Right lobe of liver (tissue), 6 donors: ENCODE measurements at regions not wholly inside any gene's neighbourhood (a gene's known extent, or its start where the extent isn't known, plus 50 kb on each side); places are given as distances from the start of the nearest gene placed in this dataset.

Experiments used
- ATAC-seq, 4 donors: fragments of 200-7000 bp; cut with Tn5 transposase; one replicate each; pipeline ENCODE4 v1.9.1; 2020; ENCODE audit warnings: mild to moderate bottlenecking in 4 of 4, moderate library complexity in 4 of 4
- DNase-seq, 3 donors: peaks; one replicate each; pipeline ENCODE4 v3.0.0-alpha.2; 2020
- H3K27ac ChIP-seq, 3 donors: fragments of 200-600 bp; one replicate each; pipeline ENCODE4 v1.8.0; 2022
- H3K27me3 ChIP-seq, 2 donors: fragments of 200-600 bp; one replicate each; pipeline ENCODE4 v1.8.0; 2022
- H3K36me3 ChIP-seq, 4 donors: fragments of 200-600 bp; sonication (generic) in 1 of 4; one replicate each; pipeline versions ENCODE4 v1.5.1 to v1.8.0; 2017 to 2022; ENCODE audit warnings: control low read depth in 1 of 4
- H3K4me1 ChIP-seq, 4 donors: fragments of 200-600 bp; sonication (generic) in 1 of 4; one replicate each; pipeline versions ENCODE4 v1.5.1 to v1.8.0; 2017 to 2022; ENCODE audit warnings: control low read depth in 1 of 4
- H3K4me3 ChIP-seq, 3 donors: fragments of 200-600 bp; one replicate each; pipeline ENCODE4 v1.8.0; 2022
- H3K9me3 ChIP-seq, 4 donors: fragments of 200-600 bp; sonication (generic) in 1 of 4; one replicate each; pipeline versions ENCODE4 v1.5.1 to v1.8.0; 2017 to 2022; ENCODE audit warnings: control low read depth in 1 of 4
- POLR2A ChIP-seq: fragments of 450-650 bp; IDR thresholded peaks from one replicate; pipeline ENCODE4 v1.6.1; 2017; ENCODE audit warnings: antibody characterized with exemption, mild to moderate bottlenecking
- WGBS: methylation state at CpG from one replicate; pipeline ENCODE4 v1.1.6; 2018; ENCODE audit warnings: low coverage, low lambda C conversion rate; ENCODE audit not compliant: insufficient coverage; ENCODE audit errors: missing lambda C conversion rate; 5-methylcytosine and 5-hydroxymethylcytosine counted together
- intact Hi-C, 2 donors: fragments of 100-400 bp; cut with DNase I; formaldehyde crosslinking; loops; one replicate each; pipeline versions ENCODE4 v1.11.2 to v1.14.1; 2022
- TF ChIP-seq, protein P1 (sequence below), 4 donors: fragments of 200-600 bp in 3 of 4; fragments of 450-650 bp in 1 of 4; IDR thresholded peaks; one replicate each; pipeline versions ENCODE4 v1.5.1 to v1.8.0; 2016 to 2022; ENCODE audit warnings: antibody characterized with exemption in 4 of 4, mild to moderate bottlenecking in 2 of 4
- donor health status: DM: no; HTN: yes; CAD: no.
- donor health status: DM: no; HTN: no; CAD: no.
- donor health status: DM: no; HTN: no; CAD: no.
- donor health status: DM: no; HTN: yes; CAD: no.
- donor health status: DM: no; HTN: yes; CAD: no.

- TF ChIP-seq POLR2A = no peak
- TF ChIP-seq, protein P1, sequence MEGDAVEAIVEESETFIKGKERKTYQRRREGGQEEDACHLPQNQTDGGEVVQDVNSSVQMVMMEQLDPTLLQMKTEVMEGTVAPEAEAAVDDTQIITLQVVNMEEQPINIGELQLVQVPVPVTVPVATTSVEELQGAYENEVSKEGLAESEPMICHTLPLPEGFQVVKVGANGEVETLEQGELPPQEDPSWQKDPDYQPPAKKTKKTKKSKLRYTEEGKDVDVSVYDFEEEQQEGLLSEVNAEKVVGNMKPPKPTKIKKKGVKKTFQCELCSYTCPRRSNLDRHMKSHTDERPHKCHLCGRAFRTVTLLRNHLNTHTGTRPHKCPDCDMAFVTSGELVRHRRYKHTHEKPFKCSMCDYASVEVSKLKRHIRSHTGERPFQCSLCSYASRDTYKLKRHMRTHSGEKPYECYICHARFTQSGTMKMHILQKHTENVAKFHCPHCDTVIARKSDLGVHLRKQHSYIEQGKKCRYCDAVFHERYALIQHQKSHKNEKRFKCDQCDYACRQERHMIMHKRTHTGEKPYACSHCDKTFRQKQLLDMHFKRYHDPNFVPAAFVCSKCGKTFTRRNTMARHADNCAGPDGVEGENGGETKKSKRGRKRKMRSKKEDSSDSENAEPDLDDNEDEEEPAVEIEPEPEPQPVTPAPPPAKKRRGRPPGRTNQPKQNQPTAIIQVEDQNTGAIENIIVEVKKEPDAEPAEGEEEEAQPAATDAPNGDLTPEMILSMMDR (IDR thresholded peaks at IDR 0.05) = no peak
- WGBS = 48% methylated on average over 1 of the region's 1 CpG
- Histone ChIP-seq H3K9me3 (no peaks in the 10 kb centered on the region), H3K27me3 (no peaks in the 10 kb centered on the region), H3K36me3 (no peaks in the 10 kb centered on the region), H3K4me1 (no peaks in the 10 kb centered on the region), H3K4me3 (no peak overlapping the region), H3K27ac (no peak overlapping the region)
- ATAC-seq = no peak
- DNase-seq = no peak
- intact Hi-C loops = no loop called here
Observed at GRCh38 chr2:184336688-184337087, 261.6 kb upstream of the ZNF804A start.

- H3K9me3 ChIP-seq = no peaks in the 10 kb centered on the region
- no peaks in the 10 kb centered on the region for H3K4me1 ChIP-seq
- H3K27me3 ChIP-seq = no peaks in the 10 kb centered on the region
- H3K27ac ChIP-seq = no peak overlapping the region
- DNase-seq (no peak), ATAC-seq (no peak)
- WGBS = 19% methylated on average over 3 of the region's 3 CpGs
- no peaks in the 10 kb centered on the region for H3K36me3 ChIP-seq
- TF ChIP-seq, protein P1 (IDR thresholded peaks at IDR 0.05) = no peak
- TF ChIP-seq POLR2A = no peak
- intact Hi-C loops = no loop called here
- no peak overlapping the region for H3K4me3 ChIP-seq
Observed at GRCh38 chr2:184338771-184339170, 259.6 kb upstream of the ZNF804A start.

DNA sequence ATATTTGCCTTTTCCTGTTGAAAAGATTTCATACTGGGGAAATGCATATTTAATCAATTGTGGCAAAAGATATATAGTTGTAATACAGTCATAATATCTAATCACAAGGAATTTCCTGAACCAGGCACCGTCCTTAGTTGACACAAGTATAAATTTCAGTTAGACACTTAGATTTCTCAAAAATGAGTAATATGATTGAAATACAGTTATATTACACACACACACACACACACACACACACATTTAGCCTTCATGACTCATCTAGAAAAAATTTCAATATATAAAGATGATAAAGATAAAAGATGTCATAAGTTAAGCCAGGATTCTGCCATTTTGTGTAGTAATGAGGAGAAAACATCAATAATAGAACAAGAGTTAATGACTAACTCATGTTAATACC, 258.4 kb upstream of the ZNF804A start:
- intact Hi-C loops = no loop called here
- DNase-seq = no peak
- Histone ChIP-seq H3K4me1 (no peaks in the 10 kb centered on the region), H3K27ac (no peak overlapping the region), H3K9me3 (no peaks in the 10 kb centered on the region), H3K27me3 (no peaks in the 10 kb centered on the region), H3K4me3 (no peak overlapping the region), H3K36me3 (no peaks in the 10 kb centered on the region)
- TF ChIP-seq, protein P1 (IDR thresholded peaks at IDR 0.05) = no peak
- no peak for TF ChIP-seq POLR2A
- WGBS = 19% methylated on average over 1 of the region's 1 CpG
- no peak for ATAC-seq

DNA sequence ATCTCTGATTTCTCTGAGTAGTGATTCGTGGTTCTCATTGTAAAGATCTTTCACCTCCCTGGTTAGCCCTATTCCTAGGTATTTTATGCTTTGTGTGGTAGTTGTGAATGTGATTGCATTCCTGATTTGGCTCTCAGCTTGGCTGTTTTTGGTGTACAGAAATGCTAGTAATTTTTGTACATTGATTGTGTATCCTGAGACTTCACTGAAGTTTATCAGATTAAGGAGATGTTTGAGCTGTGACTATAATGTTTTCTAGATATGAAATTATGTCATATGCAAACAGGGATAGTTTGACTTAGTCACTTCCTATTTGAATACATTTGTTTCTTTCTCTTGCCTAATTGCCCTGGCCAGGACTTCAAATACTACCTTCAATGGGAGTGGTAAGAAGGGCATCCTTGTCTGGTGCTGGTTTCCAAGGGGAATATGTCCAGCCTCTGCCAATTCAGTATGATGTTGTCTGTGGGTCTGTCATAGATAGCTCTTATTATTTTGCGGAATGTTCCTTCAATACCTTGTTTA, 251.9 kb upstream of the ZNF804A start:
- no peaks in the 10 kb centered on the region for H3K9me3 ChIP-seq
- H3K4me1 ChIP-seq = no peaks in the 10 kb centered on the region
- no peaks in the 10 kb centered on the region for H3K36me3 ChIP-seq
- intact Hi-C loops = no loop called here
- no peaks in the 10 kb centered on the region for H3K27me3 ChIP-seq
- H3K27ac ChIP-seq = no peak overlapping the region
- no peak overlapping the region for H3K4me3 ChIP-seq
- DNase-seq (no peak), ATAC-seq (no peak)
- no peak for TF ChIP-seq POLR2A
- TF ChIP-seq, protein P1 (IDR thresholded peaks at IDR 0.05) = no peak
- 62% methylated on average over 2 of the region's 2 CpGs for WGBS

GRCh38 chr2:184351126-184351525, 247.2 kb upstream of the ZNF804A start:
- WGBS = 14% methylated on average over 1 of the region's 1 CpG
- DNase-seq = no peak
- no peak for ATAC-seq
- TF ChIP-seq POLR2A = no peak
- TF ChIP-seq, protein P1 (IDR thresholded peaks at IDR 0.05) = no peak
- Histone ChIP-seq H3K27ac (no peak overlapping the region), H3K9me3 (no peaks in the 10 kb centered on the region), H3K4me3 (no peak overlapping the region), H3K27me3 (no peaks in the 10 kb centered on the region), H3K4me1 (no peaks in the 10 kb centered on the region), H3K36me3 (no peaks in the 10 kb centered on the region)
- intact Hi-C loops = no loop called here
